CD4-positive, alpha-beta T cell treated with Interleukin-4 for 1 hour (primary cell): ENCODE measurements at regions not wholly inside any gene's neighbourhood (a gene's known extent, or its start where the extent isn't known, plus 50 kb on each side); places are given as distances from the start of the nearest gene placed in this dataset.

Experiments
- DNase-seq, 2 donors: peaks; one replicate each; pipeline ENCODE4 v3.0.0-alpha.2; 2020 to 2022

GRCh38 chr9:121572581-121572980, 72.9 kb upstream of the GGTA1 start:
- no peak for DNase-seq

- DNase-seq, result no peak
Observed at GRCh38 chr9:121573717-121574485, 74.3 kb upstream of the GGTA1 start.

- DNase-seq, result no peak
Observed at GRCh38 chr9:121574774-121575519, 75.3 kb upstream of the GGTA1 start.

GRCh38 chr9:121576281-121577075, 75.0 kb upstream of the DAB2IP start:
- DNase-seq, result no peak

GRCh38 chr9:121577166-121577565, 74.3 kb upstream of the DAB2IP start:
- DNase-seq, result no peak

GRCh38 chr9:121577572-121577971, 73.9 kb upstream of the DAB2IP start:
- DNase-seq, result no peak

- DNase-seq, result no peak
Observed at GRCh38 chr9:121581786-121582600, 69.4 kb upstream of the DAB2IP start.

GRCh38 chr9:121582641-121583040, 68.8 kb upstream of the DAB2IP start:
- no peak for DNase-seq

- DNase-seq, result no peak
Observed at GRCh38 chr9:121584421-121584820, 67.0 kb upstream of the DAB2IP start.

- DNase-seq, result no peak
Observed at GRCh38 chr9:121587863-121588262, 63.6 kb upstream of the DAB2IP start.

GRCh38 chr9:121589986-121590385, 61.4 kb upstream of the DAB2IP start:
- no peak for DNase-seq

GRCh38 chr9:121592265-121592664, 59.2 kb upstream of the DAB2IP start:
- no peak for DNase-seq

- DNase-seq, result no peak
Observed at GRCh38 chr9:121593066-121593465, 58.4 kb upstream of the DAB2IP start.

GRCh38 chr9:121596515-121596914, 54.9 kb upstream of the DAB2IP start:
- no peak for DNase-seq

GRCh38 chr9:121597698-121598166, 53.7 kb upstream of the DAB2IP start:
- DNase-seq, result no peak

- no peak for DNase-seq
Observed at GRCh38 chr9:121598167-121598964, 53.1 kb upstream of the DAB2IP start.

- DNase-seq, result no peak
Observed at GRCh38 chr9:121598965-121599871, 52.2 kb upstream of the DAB2IP start.

GRCh38 chr9:121599872-121600585, 51.4 kb upstream of the DAB2IP start:
- DNase-seq, result no peak

GRCh38 chr9:121601194-121601593, 50.2 kb upstream of the DAB2IP start:
- DNase-seq, result no peak
